ENCODE measurements at regions not wholly inside any gene's neighbourhood (a gene's known extent, or its start where the extent isn't known, plus 50 kb on each side); places are given as distances from the start of the nearest gene placed in this dataset.

DNA sequence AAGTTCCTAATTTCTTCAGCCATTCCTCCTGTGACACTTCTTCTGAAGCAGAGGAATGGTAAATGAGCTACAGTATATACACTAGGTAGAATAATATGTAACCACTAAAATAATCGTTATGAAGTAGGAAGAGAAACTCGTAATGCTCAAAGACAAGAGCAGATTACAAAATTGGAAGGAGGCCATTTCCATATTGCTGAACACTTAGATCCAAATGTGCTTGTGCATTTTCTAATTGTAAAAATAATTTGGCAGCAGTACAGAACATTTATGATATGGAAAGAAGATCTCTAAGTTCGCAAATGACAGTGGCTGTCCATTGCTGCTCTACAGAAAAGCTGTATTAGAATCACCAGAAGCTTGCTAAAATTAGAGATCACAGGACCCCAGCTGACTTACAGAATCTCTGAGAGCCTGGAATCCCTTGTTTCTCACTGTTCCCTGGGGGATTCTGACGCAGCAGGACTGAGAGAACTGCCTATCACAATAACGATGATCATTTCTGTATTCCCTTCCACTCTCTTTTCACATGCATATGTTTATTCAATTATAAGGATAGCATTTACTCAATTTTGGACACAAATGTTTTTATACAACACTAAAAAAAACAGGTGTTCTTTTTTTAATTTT, 242.1 kb downstream of the OMA1 start:
- Histone ChIP-seq H3K4me2 (ENCODE audit: insufficient read depth, low read length) (no peak overlapping the region), H3K36me3 (ENCODE audit: insufficient read depth, low read length) (no peaks in the 10 kb centered on the region), H3K9ac (ENCODE audit: low read depth, low read length) (no peak overlapping the region), H3K79me2 (ENCODE audit: insufficient read depth, low read length) (no peaks in the 10 kb centered on the region), H3K4me1 (ENCODE audit: insufficient read depth, low read length) (no peaks in the 10 kb centered on the region), H4K20me1 (ENCODE audit: insufficient read depth, low read length) (no peaks in the 10 kb centered on the region), H3K4me3 (ENCODE audit: low read depth in 1 of 2, low read length in 2 of 2) (no peak overlapping the region), H3K9me3 (ENCODE audit: insufficient read depth, low read length, severe bottlenecking) (no peaks in the 10 kb centered on the region), H2AFZ (ENCODE audit: low read depth, low read length) (no peak overlapping the region), H3K27ac (ENCODE audit: low read length) (no peak overlapping the region), H3K27me3 (ENCODE audit: insufficient read depth, low read length, poor library complexity) (no peaks in the 10 kb centered on the region)
- no peak for DNase-seq
- ATAC-seq (ENCODE audit: insufficient read depth, low read depth): no peak
- TF ChIP-seq, protein P1, sequence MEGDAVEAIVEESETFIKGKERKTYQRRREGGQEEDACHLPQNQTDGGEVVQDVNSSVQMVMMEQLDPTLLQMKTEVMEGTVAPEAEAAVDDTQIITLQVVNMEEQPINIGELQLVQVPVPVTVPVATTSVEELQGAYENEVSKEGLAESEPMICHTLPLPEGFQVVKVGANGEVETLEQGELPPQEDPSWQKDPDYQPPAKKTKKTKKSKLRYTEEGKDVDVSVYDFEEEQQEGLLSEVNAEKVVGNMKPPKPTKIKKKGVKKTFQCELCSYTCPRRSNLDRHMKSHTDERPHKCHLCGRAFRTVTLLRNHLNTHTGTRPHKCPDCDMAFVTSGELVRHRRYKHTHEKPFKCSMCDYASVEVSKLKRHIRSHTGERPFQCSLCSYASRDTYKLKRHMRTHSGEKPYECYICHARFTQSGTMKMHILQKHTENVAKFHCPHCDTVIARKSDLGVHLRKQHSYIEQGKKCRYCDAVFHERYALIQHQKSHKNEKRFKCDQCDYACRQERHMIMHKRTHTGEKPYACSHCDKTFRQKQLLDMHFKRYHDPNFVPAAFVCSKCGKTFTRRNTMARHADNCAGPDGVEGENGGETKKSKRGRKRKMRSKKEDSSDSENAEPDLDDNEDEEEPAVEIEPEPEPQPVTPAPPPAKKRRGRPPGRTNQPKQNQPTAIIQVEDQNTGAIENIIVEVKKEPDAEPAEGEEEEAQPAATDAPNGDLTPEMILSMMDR (IDR thresholded peaks at IDR 0.05; ENCODE audit: borderline replicate concordance, extremely low read depth, low read length, poor library complexity, severe bottlenecking): no peak
- no peak for TF ChIP-seq EZH2 (IDR thresholded peaks at IDR 0.05; ENCODE audit: borderline replicate concordance, low read depth, low read length, severe bottlenecking)

DNA sequence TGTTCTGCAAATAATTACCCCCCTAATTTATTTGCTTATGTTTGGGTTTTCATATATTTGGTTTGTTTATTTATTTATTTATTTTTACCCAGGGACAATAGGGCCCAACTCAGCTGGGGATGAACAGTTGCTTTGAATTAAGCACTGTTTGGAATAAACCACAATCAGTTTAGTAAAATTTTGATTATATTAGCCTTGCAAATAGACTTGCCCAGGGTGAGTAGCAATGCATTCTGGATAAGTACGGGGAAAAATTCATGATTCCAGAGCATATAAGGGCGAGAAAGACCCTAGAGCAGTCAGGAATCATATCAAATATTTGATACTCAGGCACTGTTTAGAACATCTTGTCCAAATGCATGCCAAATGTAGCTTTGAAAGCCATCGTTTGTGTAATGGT, 242.7 kb downstream of the OMA1 start:
- Histone ChIP-seq H3K9ac (ENCODE audit: low read depth, low read length) (no peak overlapping the region), H3K27ac (ENCODE audit: low read length) (no peak overlapping the region), H3K79me2 (ENCODE audit: insufficient read depth, low read length) (no peaks in the 10 kb centered on the region), H3K4me2 (ENCODE audit: insufficient read depth, low read length) (no peak overlapping the region), H2AFZ (ENCODE audit: low read depth, low read length) (no peak overlapping the region), H3K9me3 (ENCODE audit: insufficient read depth, low read length, severe bottlenecking) (no peaks in the 10 kb centered on the region), H4K20me1 (ENCODE audit: insufficient read depth, low read length) (no peaks in the 10 kb centered on the region), H3K36me3 (ENCODE audit: insufficient read depth, low read length) (no peaks in the 10 kb centered on the region), H3K4me1 (ENCODE audit: insufficient read depth, low read length) (no peaks in the 10 kb centered on the region), H3K4me3 (ENCODE audit: low read depth in 1 of 2, low read length in 2 of 2) (no peak overlapping the region), H3K27me3 (ENCODE audit: insufficient read depth, low read length, poor library complexity) (no peaks in the 10 kb centered on the region)
- DNase-seq: no peak
- ATAC-seq (ENCODE audit: insufficient read depth, low read depth): no peak
- TF ChIP-seq EZH2 (IDR thresholded peaks at IDR 0.05; ENCODE audit: borderline replicate concordance, low read depth, low read length, severe bottlenecking): no peak
- TF ChIP-seq, protein P1 (IDR thresholded peaks at IDR 0.05; ENCODE audit: borderline replicate concordance, extremely low read depth, low read length, poor library complexity, severe bottlenecking): no peak

DNA sequence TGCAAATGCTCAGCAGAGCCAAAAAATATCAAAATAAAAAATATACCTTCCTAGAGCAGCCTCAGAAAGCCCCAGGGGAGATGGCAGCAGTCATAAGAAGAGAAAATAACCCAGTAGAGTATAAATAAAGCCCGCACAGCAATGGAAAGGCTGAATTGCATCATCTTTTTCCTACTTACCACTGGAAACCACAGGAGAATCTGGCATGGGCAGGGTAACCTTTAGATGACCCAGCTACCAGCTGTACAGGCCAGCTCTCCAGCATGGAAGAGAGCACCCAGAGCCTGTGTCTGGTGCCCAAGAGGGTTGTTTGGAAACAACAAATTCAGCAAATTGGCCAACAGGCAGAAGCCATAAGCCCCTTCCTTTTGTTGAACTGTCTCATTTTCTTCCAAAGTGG, 253.1 kb downstream of the OMA1 start:
- H3K4me1 ChIP-seq (ENCODE audit: insufficient read depth, low read length): no peaks in the 10 kb centered on the region
- no peak overlapping the region for H3K4me2 ChIP-seq (ENCODE audit: insufficient read depth, low read length)
- ATAC-seq (ENCODE audit: insufficient read depth, low read depth) (no peak), DNase-seq (no peak)
- TF ChIP-seq EZH2 (IDR thresholded peaks at IDR 0.05; ENCODE audit: borderline replicate concordance, low read depth, low read length, severe bottlenecking): no peak
- TF ChIP-seq, protein P1 (IDR thresholded peaks at IDR 0.05; ENCODE audit: borderline replicate concordance, extremely low read depth, low read length, poor library complexity, severe bottlenecking): no peak
- no peak overlapping the region for H2AFZ ChIP-seq (ENCODE audit: low read depth, low read length)
- no peaks in the 10 kb centered on the region for H3K9me3 ChIP-seq (ENCODE audit: insufficient read depth, low read length, severe bottlenecking)
- no peaks in the 10 kb centered on the region for H3K27me3 ChIP-seq (ENCODE audit: insufficient read depth, low read length, poor library complexity)
- no peak overlapping the region for H3K9ac ChIP-seq (ENCODE audit: low read depth, low read length)
- H3K4me3 ChIP-seq (ENCODE audit: low read depth in 1 of 2, low read length in 2 of 2): no peak overlapping the region
- no peak overlapping the region for H3K27ac ChIP-seq (ENCODE audit: low read length)
- no peaks in the 10 kb centered on the region for H3K36me3 ChIP-seq (ENCODE audit: insufficient read depth, low read length)
- no peaks in the 10 kb centered on the region for H4K20me1 ChIP-seq (ENCODE audit: insufficient read depth, low read length)
- H3K79me2 ChIP-seq (ENCODE audit: insufficient read depth, low read length): no peaks in the 10 kb centered on the region

Data from DND-41 (cell line).